ENCODE measurements at regions not wholly inside any gene's neighbourhood (a gene's known extent, or its start where the extent isn't known, plus 50 kb on each side); places are given as distances from the start of the nearest gene placed in this dataset.

DNA sequence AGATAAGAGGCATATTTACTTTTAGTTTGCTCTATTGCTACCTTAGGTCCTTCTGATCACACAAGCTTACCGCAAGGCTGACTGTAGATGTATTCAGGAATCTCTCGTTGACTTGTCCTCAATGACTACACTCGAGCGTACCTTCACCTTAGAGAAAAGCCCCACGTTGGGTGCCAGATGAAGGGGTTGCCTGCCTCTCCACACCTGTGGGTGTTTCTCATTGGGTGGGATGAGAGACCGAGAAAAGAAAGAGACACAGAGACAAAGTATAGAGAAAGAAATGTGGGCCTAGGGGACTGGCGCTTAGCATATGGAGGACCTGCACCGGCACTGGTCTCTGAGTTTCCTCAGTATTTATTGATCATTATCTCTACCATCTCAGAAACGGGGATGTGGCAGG, 51.8 kb downstream of the ASCL4 start:
- Histone ChIP-seq H3K4me3 (no peak overlapping the region), H3K4me1 (no peaks in the 10 kb centered on the region), H3K9me3 (peaks cover 0 to 33% (median 20%) of the 10 kb centered on the region in 4 donors), H3K36me3 (no peaks in the 10 kb centered on the region), H3K27me3 (no peaks in the 10 kb centered on the region), H3K27ac (no peak overlapping the region)
- WGBS, 2 donors: 86% methylated on average over 9 of the region's 9 CpGs
- DNase-seq (no peak), ATAC-seq (ENCODE audit: low FRiP score in 2 of 2) (no peak)
- no peak for TF ChIP-seq POLR2A (IDR thresholded peaks at IDR 0.05)
- no peak for TF ChIP-seq EP300 (IDR thresholded peaks at IDR 0.05)
- TF ChIP-seq, protein P1, sequence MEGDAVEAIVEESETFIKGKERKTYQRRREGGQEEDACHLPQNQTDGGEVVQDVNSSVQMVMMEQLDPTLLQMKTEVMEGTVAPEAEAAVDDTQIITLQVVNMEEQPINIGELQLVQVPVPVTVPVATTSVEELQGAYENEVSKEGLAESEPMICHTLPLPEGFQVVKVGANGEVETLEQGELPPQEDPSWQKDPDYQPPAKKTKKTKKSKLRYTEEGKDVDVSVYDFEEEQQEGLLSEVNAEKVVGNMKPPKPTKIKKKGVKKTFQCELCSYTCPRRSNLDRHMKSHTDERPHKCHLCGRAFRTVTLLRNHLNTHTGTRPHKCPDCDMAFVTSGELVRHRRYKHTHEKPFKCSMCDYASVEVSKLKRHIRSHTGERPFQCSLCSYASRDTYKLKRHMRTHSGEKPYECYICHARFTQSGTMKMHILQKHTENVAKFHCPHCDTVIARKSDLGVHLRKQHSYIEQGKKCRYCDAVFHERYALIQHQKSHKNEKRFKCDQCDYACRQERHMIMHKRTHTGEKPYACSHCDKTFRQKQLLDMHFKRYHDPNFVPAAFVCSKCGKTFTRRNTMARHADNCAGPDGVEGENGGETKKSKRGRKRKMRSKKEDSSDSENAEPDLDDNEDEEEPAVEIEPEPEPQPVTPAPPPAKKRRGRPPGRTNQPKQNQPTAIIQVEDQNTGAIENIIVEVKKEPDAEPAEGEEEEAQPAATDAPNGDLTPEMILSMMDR (IDR thresholded peaks at IDR 0.05): no peak
- TF ChIP-seq POLR2AphosphoS5 (IDR thresholded peaks at IDR 0.05): no peak

DNA sequence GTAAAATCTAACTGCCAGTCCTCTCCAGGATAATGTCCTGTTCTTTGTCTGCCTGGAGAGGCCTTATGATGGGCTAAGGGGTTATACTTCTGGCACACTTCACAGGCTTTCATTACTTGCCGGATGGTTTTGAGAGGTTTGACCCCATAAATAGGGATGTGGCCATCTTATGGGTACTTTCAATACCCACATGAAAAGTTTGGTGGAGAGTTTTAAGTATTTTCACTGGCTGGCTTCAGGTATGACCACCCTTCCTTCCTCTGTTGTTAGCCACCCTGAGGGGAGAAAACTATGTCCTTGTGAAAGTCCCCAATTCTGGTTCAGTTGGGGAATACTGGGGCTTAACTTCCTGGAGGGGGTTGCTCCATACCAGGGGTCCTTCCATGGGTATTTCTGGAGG, 54.8 kb downstream of the ASCL4 start:
- DNase-seq: no peak
- Histone ChIP-seq H3K9me3 (peaks cover 0 to 33% (median 20%) of the 10 kb centered on the region in 4 donors), H3K27ac (no peak overlapping the region), H3K27me3 (no peaks in the 10 kb centered on the region), H3K36me3 (no peaks in the 10 kb centered on the region), H3K4me1 (no peaks in the 10 kb centered on the region), H3K4me3 (no peak overlapping the region)
- WGBS, 2 donors: 93 to 100% methylated on average over 1 of the region's 1 CpG
- TF ChIP-seq EP300 (IDR thresholded peaks at IDR 0.05) (no peak), POLR2A (IDR thresholded peaks at IDR 0.05) (no peak), POLR2AphosphoS5 (IDR thresholded peaks at IDR 0.05) (no peak)
- TF ChIP-seq, protein P1 (IDR thresholded peaks at IDR 0.05): no peak
- no peak for ATAC-seq (ENCODE audit: low FRiP score in 2 of 2)

DNA sequence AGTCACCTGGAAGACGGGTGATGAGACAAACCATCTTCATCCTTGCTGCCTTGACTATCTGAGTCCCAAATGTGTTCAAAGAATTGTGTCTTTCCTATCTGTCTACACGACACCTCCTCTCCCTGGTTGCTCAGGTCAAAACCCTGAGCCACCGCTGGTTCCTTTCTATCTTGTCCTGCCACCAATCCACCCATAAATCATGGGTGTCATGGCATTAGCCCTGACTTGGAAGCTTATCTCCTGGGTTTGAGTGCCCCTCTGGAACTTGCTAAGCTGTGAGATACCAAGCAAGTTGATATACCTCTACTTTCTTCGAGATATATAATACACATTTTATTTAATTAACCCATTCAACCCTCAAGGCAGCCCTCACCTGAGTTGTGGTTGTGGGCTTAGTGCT, 57.9 kb downstream of the ASCL4 start:
- no peaks in the 10 kb centered on the region for H3K27me3 ChIP-seq
- no peak for ATAC-seq (ENCODE audit: low FRiP score in 2 of 2)
- H3K4me3 ChIP-seq: no peak overlapping the region
- H3K9me3 ChIP-seq: peaks cover 0 to 2% (median under 1%) of the 10 kb centered on the region in 4 donors
- no peak overlapping the region for H3K27ac ChIP-seq
- H3K36me3 ChIP-seq: no peaks in the 10 kb centered on the region
- TF ChIP-seq EP300 (IDR thresholded peaks at IDR 0.05) (no peak), POLR2AphosphoS5 (IDR thresholded peaks at IDR 0.05) (no peak), POLR2A (IDR thresholded peaks at IDR 0.05) (no peak)
- TF ChIP-seq, protein P1 (IDR thresholded peaks at IDR 0.05): no peak
- no peak for DNase-seq
- WGBS, 2 donors: 65 to 68% methylated on average over 4 of the region's 4 CpGs
- no peaks in the 10 kb centered on the region for H3K4me1 ChIP-seq

DNA sequence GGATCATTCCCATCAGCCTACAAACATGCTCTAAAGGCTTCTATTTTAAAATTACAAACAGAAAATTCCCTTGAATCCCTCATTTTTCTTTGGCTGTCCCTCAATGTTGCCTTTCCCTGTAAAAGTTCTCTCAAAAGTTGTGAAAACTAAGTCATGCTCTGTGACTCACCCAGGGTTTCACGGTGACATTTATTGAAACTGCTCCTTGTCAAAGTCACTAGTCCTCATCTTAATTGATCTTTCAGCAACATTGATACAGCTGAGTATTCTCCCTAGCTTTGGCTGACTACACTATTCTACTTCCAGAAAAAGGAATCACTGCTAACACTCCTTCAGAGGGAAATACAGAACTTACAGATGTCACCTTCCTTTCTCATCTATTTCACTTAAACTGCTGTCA, 65.7 kb downstream of the ASCL4 start:
- TF ChIP-seq, protein P1 (IDR thresholded peaks at IDR 0.05): no peak
- 70 to 75% methylated on average over 1 of the region's 1 CpG for WGBS, 2 donors
- Histone ChIP-seq H3K4me1 (peaks cover 11 to 19% (median 17%) of the 10 kb centered on the region in 4 donors), H3K27me3 (peaks cover 0 to 25% (median 15%) of the 10 kb centered on the region in 4 donors), H3K27ac (no peak overlapping the region), H3K9me3 (no peaks in the 10 kb centered on the region), H3K36me3 (no peaks in the 10 kb centered on the region), H3K4me3 (no peak overlapping the region)
- DNase-seq: no peak
- no peak for ATAC-seq (ENCODE audit: low FRiP score in 2 of 2)

All from upper lobe of left lung (tissue), 6 donors.